ENCODE measurements at regions not wholly inside any gene's neighbourhood (a gene's known extent, or its start where the extent isn't known, plus 50 kb on each side); places are given as distances from the start of the nearest gene placed in this dataset.

DNA sequence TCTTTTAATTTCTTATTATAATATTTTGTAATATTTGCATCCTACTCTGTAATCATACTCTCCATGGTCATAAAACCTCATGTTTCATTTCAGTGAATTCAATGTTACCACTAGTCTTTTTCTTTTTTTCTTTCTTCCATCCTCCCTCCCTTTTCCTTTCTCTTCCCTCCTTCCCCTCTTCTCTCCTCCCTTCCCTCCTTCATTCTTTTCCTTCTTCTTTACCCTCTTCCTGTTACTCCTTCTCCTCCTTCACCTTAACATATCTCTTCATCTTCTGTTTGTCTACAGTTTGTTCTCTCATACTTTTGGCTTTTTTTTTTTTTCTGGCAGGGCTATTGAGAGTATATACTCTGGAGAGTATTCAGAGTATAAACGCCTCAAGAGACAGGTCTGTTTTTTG lies 491.6 kb upstream of the ID2 start:
- TF ChIP-seq, protein P1, sequence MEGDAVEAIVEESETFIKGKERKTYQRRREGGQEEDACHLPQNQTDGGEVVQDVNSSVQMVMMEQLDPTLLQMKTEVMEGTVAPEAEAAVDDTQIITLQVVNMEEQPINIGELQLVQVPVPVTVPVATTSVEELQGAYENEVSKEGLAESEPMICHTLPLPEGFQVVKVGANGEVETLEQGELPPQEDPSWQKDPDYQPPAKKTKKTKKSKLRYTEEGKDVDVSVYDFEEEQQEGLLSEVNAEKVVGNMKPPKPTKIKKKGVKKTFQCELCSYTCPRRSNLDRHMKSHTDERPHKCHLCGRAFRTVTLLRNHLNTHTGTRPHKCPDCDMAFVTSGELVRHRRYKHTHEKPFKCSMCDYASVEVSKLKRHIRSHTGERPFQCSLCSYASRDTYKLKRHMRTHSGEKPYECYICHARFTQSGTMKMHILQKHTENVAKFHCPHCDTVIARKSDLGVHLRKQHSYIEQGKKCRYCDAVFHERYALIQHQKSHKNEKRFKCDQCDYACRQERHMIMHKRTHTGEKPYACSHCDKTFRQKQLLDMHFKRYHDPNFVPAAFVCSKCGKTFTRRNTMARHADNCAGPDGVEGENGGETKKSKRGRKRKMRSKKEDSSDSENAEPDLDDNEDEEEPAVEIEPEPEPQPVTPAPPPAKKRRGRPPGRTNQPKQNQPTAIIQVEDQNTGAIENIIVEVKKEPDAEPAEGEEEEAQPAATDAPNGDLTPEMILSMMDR (conservative IDR thresholded peaks at IDR 0.05): no peak
- Histone ChIP-seq H3K4me1 (ENCODE audit: insufficient read depth, low read length) (peaks cover 5% of the 10 kb centered on the region; the same call in 1 of the 2 replicates), H4K20me1 (ENCODE audit: control insufficient read depth, insufficient read depth, insufficient read length) (no peaks in the 10 kb centered on the region), H3K23ac (ENCODE audit: insufficient read length, low read depth, low read length) (no peak overlapping the region), H3K56ac (ENCODE audit: insufficient read length, low read depth, low read length) (no peak overlapping the region), H3K4me2 (ENCODE audit: insufficient read depth, insufficient read length, low read length) (no peak overlapping the region), H3K9me3 (ENCODE audit: control insufficient read depth, low read depth, low read length) (no peaks in the 10 kb centered on the region), H2BK12ac (ENCODE audit: insufficient read length, low read depth, low read length) (no peak overlapping the region), H4K91ac (ENCODE audit: insufficient read length, low read depth, low read length) (no peak overlapping the region), H3K27ac (ENCODE audit: insufficient read length, low read depth, low read length) (no peak overlapping the region), H4K8ac (replicated peaks; ENCODE audit: insufficient read length, low read depth, low read length) (no peak overlapping the region), H2BK15ac (ENCODE audit: low read depth, low read length) (no peak overlapping the region), H3K14ac (ENCODE audit: insufficient read depth, low read length) (no peak overlapping the region), H2BK5ac (ENCODE audit: insufficient read length, low read length) (no peak overlapping the region), H3K23me2 (ENCODE audit: insufficient read length, low read depth, low read length, poor library complexity, severe bottlenecking) (no peaks in the 10 kb centered on the region), H3K18ac (ENCODE audit: insufficient read length, low read depth, low read length) (no peak overlapping the region), H3K9ac (ENCODE audit: extremely low read depth, insufficient read length, low read length) (no peak overlapping the region), H3K79me1 (ENCODE audit: insufficient read depth, low read depth, low read length, poor library complexity, severe bottlenecking) (no peaks in the 10 kb centered on the region), H2AFZ (ENCODE audit: low read length) (no peak overlapping the region), H3T11ph (ENCODE audit: low read length) (no peak overlapping the region), H3K79me2 (ENCODE audit: insufficient read depth, low read length) (no peaks in the 10 kb centered on the region), H3K4ac (ENCODE audit: low read depth, low read length) (no peak overlapping the region), H2BK20ac (ENCODE audit: low read depth, low read length, poor library complexity, severe bottlenecking) (no peak overlapping the region), H2BK120ac (ENCODE audit: low read depth, low read length, poor library complexity, severe bottlenecking) (no peak overlapping the region), H4K5ac (ENCODE audit: insufficient read length, low read depth, low read length) (no peak overlapping the region), H3K27me3 (ENCODE audit: insufficient read depth, low read length) (no peaks in the 10 kb centered on the region), H2AK5ac (ENCODE audit: insufficient read length, low read length) (no peak overlapping the region)
- H3K27ac Mint-ChIP-seq: no peak overlapping the region
- no peak for DNase-seq
- no peaks in the 10 kb centered on the region for H3K27me3 Mint-ChIP-seq (ENCODE audit: low read depth)
- no CpG with 5 or more reads among the region's 1 CpG for whole genome bisulfite sequencing (ENCODE audit: extremely low coverage, insufficient read length, low lambda C conversion rate)
- H3K36me3 Mint-ChIP-seq (ENCODE audit: insufficient read depth in 1 of 3, low read depth in 3 of 3): peaks cover 2 to 7% (median 6%) of the 10 kb centered on the region in 3 experiments; a peak in 3 of 7 replicates
- no peak overlapping the region for H3K4me3 Mint-ChIP-seq
- H3K4me1 Mint-ChIP-seq: peaks cover 29% of the 10 kb centered on the region in 2 experiments
- peaks cover 4 to 9% of the 10 kb centered on the region in 2 experiments; a peak in 3 of 5 replicates for H3K9me3 Mint-ChIP-seq

All from H9 (cell line).